ENCODE measurements at regions not wholly inside any gene's neighbourhood (a gene's known extent, or its start where the extent isn't known, plus 50 kb on each side); places are given as distances from the start of the nearest gene placed in this dataset.

GRCh38 chr5:143908959-143909358 lies 97.0 kb downstream of the HMHB1 start:
- TF ChIP-seq POU6F1 (CRISPR knock-in tag; IDR thresholded peaks at IDR 0.05; ENCODE audit: borderline replicate concordance, low read depth) (no peak), ZFP3 (CRISPR knock-in tag; IDR thresholded peaks at IDR 0.05) (no peak), TSHZ2 (CRISPR knock-in tag; IDR thresholded peaks at IDR 0.05) (no peak), ZNF565 (CRISPR knock-in tag; conservative IDR thresholded peaks at IDR 0.05; ENCODE audit: low read depth) (no peak), SNAI2 (CRISPR knock-in tag; IDR thresholded peaks at IDR 0.05) (no peak), BACH2 (CRISPR knock-in tag; IDR thresholded peaks at IDR 0.05; ENCODE audit: borderline replicate concordance) (no peak), PATZ1 (CRISPR knock-in tag; IDR thresholded peaks at IDR 0.05; ENCODE audit: borderline replicate concordance) (no peak), OSR1 (CRISPR knock-in tag; IDR thresholded peaks at IDR 0.05) (no peak), ZFP30 (CRISPR knock-in tag; IDR thresholded peaks at IDR 0.05) (no peak), ARNTL (CRISPR knock-in tag; IDR thresholded peaks at IDR 0.05; ENCODE audit: borderline replicate concordance, low read depth) (no peak), ESRRG (CRISPR knock-in tag; IDR thresholded peaks at IDR 0.05) (no peak), GLIS3 (CRISPR knock-in tag; IDR thresholded peaks at IDR 0.05) (no peak)
